ENCODE measurements at regions not wholly inside any gene's neighbourhood (a gene's known extent, or its start where the extent isn't known, plus 50 kb on each side); places are given as distances from the start of the nearest gene placed in this dataset.
A peak's percentile ranks its signal among the peaks of the same experiment; 100 is the strongest.
"Not testable (repeated sequence)": the region's sequence is repeated elsewhere in the genome, so short reads cannot be mapped to it uniquely, and the experiment has no call there.

DNA sequence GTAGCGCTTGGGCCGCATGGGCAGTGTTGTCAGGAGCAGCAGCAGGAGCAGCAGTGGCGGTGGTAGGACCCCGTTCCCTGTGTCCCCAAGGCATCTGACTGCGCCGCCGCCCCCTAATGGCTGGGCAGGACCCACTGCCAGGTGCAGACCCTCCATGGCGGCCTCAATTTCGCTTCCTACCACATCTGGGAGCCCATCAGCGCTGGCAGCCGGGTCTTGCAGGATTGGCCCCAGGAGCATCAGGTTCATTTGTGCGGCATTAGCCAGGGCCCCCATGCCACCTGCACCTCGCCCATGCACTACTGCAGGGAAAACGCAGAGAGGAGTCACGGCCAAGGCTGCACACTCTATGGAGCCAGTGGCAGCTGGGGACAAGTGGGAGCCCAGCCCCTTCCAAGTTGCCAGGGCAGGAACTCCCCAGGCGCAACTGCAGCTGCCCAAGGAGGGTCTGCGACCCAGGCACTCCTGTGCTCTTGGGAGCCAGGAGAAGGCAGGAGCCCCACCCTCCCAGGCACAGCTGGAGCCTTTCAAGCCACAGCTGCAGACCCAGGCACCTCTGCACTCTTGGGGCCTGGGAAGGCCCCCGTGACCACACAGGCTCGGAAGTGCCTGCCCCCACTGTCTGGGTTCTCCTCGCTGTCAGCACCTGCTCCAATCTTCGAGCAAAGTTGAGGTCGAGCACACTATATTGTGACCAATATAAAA is 594.2 kb downstream of the KCNJ18 start:
- H3K4me3 ChIP-seq (ENCODE audit: low read length), result no peak overlapping the region
- no peak for DNase-seq (ENCODE audit: low read depth)
- TF ChIP-seq CTCF (conservative IDR thresholded peaks at IDR 0.05; ENCODE audit: low read length), result no peak

DNA sequence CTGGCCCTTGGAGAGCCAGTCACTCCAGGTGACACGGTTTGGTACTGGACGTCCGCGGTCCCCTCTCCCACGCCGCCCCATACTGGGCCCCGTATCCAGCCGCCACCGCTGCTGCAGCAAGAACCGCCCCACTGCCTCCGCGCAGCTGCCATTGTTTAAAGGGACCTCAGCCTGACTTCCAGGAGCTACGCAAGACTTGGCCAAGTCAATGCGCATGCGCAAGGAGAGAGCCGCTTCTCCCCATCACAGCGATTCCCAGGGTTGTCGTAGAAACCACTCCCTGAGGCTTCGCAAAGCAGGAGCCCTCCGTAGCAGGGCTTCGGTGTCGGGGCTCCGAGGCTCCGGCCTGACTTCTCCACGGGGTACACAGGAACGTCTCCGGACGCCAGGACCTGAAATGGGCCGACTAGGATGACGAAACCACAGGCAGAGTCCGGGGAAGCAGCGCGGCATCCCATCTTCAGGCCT is 606.2 kb downstream of the KCNJ18 start:
- not testable (repeated sequence) for DNase-seq (ENCODE audit: low read depth); H3K4me3 ChIP-seq (ENCODE audit: low read length)

GRCh38 chr17:22300177-22300576 is 607.9 kb downstream of the KCNJ18 start:
- no peak for TF ChIP-seq CTCF (conservative IDR thresholded peaks at IDR 0.05; ENCODE audit: low read length)
- no peak for DNase-seq (ENCODE audit: low read depth)
- H3K4me3 ChIP-seq (ENCODE audit: low read length), result no peak overlapping the region

DNA sequence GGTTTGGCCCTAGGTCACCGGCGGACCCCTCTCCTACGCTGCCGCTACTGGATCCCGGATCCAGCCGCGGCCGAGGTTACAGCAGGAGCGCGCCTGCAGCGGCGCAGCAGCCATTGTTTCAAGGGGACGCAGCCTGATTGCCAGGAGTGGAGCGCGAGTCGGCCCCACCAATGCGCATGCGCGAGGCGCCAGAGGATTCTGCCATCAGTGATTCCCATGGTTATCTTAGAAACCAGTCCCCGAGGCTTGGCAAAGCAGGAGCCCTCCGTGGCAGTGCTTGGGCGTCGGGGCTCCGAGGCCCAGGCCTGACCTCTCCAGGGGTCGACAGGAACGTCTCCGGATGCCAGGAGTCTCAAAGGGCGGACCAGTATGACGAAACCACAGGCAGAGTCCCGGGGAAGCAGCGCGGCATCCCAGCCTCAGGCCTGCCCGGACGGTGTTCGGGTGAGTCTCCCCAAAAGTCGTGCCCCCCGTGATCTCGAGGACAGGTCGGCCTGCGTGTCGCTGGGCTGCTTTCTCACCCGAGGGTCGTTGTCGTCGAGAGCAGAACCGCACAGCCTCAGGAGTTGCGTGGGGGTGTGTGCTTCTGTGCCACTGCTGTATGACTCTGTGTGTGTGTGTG is 608.5 kb downstream of the KCNJ18 start:
- no peak overlapping the region for H3K4me3 ChIP-seq (ENCODE audit: low read length)
- peak; percentile 9 for DNase-seq (ENCODE audit: low read depth)
- TF ChIP-seq CTCF (conservative IDR thresholded peaks at IDR 0.05; ENCODE audit: low read length), result no peak

DNA sequence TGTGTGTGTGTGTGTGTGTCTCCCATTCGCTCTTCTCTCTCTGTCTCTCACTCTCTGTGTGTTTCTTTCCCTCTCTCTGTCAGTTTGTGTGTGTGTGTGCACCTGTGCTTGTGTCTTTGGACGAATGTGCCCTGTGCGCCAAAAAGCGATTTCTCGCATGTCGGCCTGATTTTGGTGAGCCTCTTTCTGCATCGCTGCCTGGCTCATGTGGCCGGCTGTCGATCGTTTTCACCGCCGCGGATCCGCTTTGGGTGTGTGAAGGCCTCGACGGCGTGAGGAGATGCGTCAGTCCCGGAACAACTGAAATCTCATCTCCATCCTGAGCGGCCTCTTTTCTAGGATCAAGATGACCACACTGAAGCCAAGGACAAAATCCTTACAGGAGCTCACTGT is 609.0 kb downstream of the KCNJ18 start:
- H3K4me3 ChIP-seq (ENCODE audit: low read length), result no peak overlapping the region
- no peak for TF ChIP-seq CTCF (conservative IDR thresholded peaks at IDR 0.05; ENCODE audit: low read length)
- DNase-seq (ENCODE audit: low read depth), result no peak

DNA sequence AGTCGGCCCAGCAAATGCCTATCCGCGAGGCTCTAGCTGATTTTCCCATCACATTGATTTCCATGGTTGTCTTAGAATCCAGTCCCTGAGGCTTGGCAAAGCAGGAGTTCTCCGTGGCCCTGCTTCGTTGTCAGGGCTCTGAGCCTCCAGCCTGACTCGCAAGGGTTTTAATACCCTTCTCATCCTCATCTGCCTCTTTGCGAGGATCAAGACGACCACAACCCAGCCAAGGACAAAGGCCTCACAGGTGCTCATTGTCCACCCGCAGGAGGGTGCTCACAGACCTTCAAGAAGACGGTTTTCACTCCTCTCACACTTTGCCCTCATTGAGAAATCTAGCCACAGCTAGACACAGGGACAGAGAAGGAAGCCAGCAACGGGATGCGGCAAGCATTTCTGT is 610.8 kb downstream of the KCNJ18 start:
- no peak overlapping the region for H3K4me3 ChIP-seq (ENCODE audit: low read length)
- TF ChIP-seq CTCF (conservative IDR thresholded peaks at IDR 0.05; ENCODE audit: low read length), result no peak
- no peak for DNase-seq (ENCODE audit: low read depth)

DNA sequence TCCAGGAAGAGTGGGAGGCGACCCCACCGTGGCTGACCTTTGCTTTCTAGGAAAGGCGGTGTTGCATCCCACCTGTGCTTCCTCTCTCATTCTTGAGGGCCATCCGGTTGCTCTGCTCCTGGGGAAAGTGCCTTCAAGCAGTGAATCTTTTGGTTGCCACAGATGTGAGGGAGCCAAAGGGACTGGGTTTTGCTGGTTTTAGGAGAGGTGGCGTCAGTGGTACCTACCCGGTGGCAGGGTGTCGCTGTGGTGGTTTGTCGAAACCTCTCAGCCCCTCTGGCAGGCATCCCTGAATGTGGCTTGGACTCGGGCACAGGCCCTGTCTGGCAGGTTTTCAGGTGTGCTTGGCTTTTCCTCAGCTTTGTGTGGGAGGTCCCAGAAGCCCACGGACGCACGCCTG is 611.5 kb downstream of the KCNJ18 start:
- no peak for DNase-seq (ENCODE audit: low read depth)
- no peak for TF ChIP-seq CTCF (conservative IDR thresholded peaks at IDR 0.05; ENCODE audit: low read length)
- H3K4me3 ChIP-seq (ENCODE audit: low read length), result no peak overlapping the region
